BJ (cell line): ENCODE measurements at regions not wholly inside any gene's neighbourhood (a gene's known extent, or its start where the extent isn't known, plus 50 kb on each side); places are given as distances from the start of the nearest gene placed in this dataset.

Source experiments
- CTCF ChIA-PET: fragments of 350-600 bp; formaldehyde crosslinking; extraction: SDS; loops from one replicate; lab custom pipeline; 2021; ENCODE audit warnings: antibody characterized with exemption, inconsistent platforms; lab: Yijun Ruan, JAX
- POLR2A ChIA-PET: fragments of 300-600 bp; sonication (Branson Sonifier 250); formaldehyde crosslinking; extraction: SDS; loops from one replicate; lab custom pipeline; 2021; ENCODE audit warnings: antibody characterized with exemption; lab: Charles Lee
- DNase-seq: peaks from one replicate; pipeline ENCODE4 v3.0.0-alpha.2; 2011; ENCODE audit warnings: low read depth
- H3K27me3 ChIP-seq: 2 replicates; pipeline ENCODE4 v1.6.0; 2011; ENCODE audit warnings: low read length; ENCODE audit not compliant: control insufficient read depth, insufficient read depth
- H3K36me3 ChIP-seq: 2 replicates; pipeline ENCODE4 v1.5.1; 2011; ENCODE audit warnings: low read length; ENCODE audit not compliant: control insufficient read depth, insufficient read depth
- H3K4me3 ChIP-seq: 2 replicates; pipeline ENCODE4 v1.5.1; 2011; ENCODE audit warnings: low read depth, mild to moderate bottlenecking, control low read depth, low read length
- CTCF ChIP-seq: IDR thresholded peaks from 2 replicates; pipeline ENCODE4 v1.5.1; 2011; ENCODE audit warnings: low read depth, mild to moderate bottlenecking, control low read depth, inconsistent platforms, low read length, moderate library complexity; ENCODE audit not compliant: insufficient read depth

- no peaks in the 10 kb centered on the region for H3K27me3 ChIP-seq
- ChIA-PET POLR2A (no interaction called here), CTCF (no interaction called here)
- H3K4me3 ChIP-seq: no peak overlapping the region
- DNase-seq: no peak
- no peaks in the 10 kb centered on the region for H3K36me3 ChIP-seq
- TF ChIP-seq CTCF: no peak
Observed at GRCh38 chr2:81355436-81355835, 1050.9 kb upstream of the LRRTM1 start.

GRCh38 chr2:81334046-81334445, 1029.5 kb upstream of the LRRTM1 start:
- POLR2A ChIA-PET: no interaction called here
- no peaks in the 10 kb centered on the region for H3K27me3 ChIP-seq
- H3K36me3 ChIP-seq: no peaks in the 10 kb centered on the region
- DNase-seq: no peak
- TF ChIP-seq CTCF: no peak
- no peak overlapping the region for H3K4me3 ChIP-seq
- CTCF ChIA-PET: no interaction called here

- CTCF ChIA-PET: no interaction called here
Observed at GRCh38 chr2:81328968-81329367, 1024.4 kb upstream of the LRRTM1 start.

GRCh38 chr2:81327911-81328310, 1023.4 kb upstream of the LRRTM1 start:
- ChIA-PET POLR2A (no interaction called here), CTCF (no interaction called here)
- Histone ChIP-seq H3K27me3 (no peaks in the 10 kb centered on the region), H3K4me3 (no peak overlapping the region), H3K36me3 (no peaks in the 10 kb centered on the region)
- no peak for DNase-seq
- TF ChIP-seq CTCF: no peak

More at GRCh38 chr2:81328968-81329367, 1024.4 kb upstream of the LRRTM1 start:
- no peak for TF ChIP-seq CTCF
- DNase-seq: no peak
- POLR2A ChIA-PET: no interaction called here
- Histone ChIP-seq H3K36me3 (no peaks in the 10 kb centered on the region), H3K27me3 (no peaks in the 10 kb centered on the region), H3K4me3 (no peak overlapping the region)

GRCh38 chr2:81324046-81324445, 1019.5 kb upstream of the LRRTM1 start:
- no peaks in the 10 kb centered on the region for H3K36me3 ChIP-seq
- ChIA-PET POLR2A (no interaction called here), CTCF (no interaction called here)
- no peak for TF ChIP-seq CTCF
- no peak for DNase-seq
- no peaks in the 10 kb centered on the region for H3K27me3 ChIP-seq
- no peak overlapping the region for H3K4me3 ChIP-seq
